HG02623 (cell line): ENCODE measurements at regions not wholly inside any gene's neighbourhood (a gene's known extent, or its start where the extent isn't known, plus 50 kb on each side); places are given as distances from the start of the nearest gene placed in this dataset.

ENCODE experiments used
- ATAC-seq: cut with Tn5 transposase; IDR thresholded peaks from one replicate; pipeline ENCODE4 v1.9.1; 2021; ENCODE audit warnings: moderate library complexity; ENCODE audit not compliant: unreplicated experiment

DNA sequence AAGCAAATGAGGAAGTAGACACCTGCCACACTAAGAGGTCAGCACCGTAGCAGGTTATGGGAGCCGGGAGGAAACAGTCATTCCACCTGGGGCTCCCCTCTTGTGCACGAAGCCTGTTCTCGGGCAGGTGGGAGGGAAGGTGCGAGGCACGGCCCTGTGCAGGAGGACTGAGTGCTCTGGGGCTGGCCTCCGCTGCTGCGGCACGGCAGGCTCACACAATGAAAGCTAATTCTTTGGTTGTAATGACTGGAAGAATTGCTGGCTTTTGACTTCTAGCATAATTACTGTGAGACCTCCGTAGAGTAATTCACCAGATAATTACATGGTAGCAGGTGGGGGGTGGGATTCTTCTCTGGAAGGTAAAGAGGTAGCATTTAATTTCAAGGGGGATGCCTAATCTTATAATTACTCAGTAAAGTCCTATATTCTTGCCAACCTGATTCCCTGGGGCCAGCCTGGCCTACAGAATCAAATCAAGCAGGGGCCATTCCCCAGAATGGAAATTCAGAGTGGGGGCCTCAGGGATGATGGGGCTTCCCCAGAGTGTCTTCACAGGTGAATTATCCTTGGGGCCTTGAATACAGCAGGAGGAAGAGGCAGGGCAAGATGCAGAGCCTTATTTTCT lies 129.1 kb downstream of the TPRA1 start:
- ATAC-seq: no peak

DNA sequence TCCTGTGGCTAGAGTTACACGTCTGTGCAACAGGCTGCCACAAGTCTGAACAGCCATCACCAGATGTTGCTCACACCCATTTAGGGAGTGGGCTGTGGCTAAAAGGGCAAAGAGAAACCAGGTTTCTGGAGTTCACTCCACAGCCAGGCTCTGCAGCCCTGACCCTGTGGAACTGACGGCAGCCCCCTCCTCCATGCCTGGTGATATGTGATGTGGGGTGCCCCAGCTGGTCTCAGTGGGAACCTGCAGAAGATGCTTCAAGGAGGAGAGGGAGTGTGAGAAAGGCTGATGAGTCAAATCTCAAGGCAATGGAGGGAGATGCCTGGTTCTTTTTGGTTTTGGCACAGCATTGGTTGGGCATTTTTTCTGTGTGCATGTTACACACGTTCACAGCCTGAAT lies 130.6 kb downstream of the TPRA1 start:
- ATAC-seq: no peak

DNA sequence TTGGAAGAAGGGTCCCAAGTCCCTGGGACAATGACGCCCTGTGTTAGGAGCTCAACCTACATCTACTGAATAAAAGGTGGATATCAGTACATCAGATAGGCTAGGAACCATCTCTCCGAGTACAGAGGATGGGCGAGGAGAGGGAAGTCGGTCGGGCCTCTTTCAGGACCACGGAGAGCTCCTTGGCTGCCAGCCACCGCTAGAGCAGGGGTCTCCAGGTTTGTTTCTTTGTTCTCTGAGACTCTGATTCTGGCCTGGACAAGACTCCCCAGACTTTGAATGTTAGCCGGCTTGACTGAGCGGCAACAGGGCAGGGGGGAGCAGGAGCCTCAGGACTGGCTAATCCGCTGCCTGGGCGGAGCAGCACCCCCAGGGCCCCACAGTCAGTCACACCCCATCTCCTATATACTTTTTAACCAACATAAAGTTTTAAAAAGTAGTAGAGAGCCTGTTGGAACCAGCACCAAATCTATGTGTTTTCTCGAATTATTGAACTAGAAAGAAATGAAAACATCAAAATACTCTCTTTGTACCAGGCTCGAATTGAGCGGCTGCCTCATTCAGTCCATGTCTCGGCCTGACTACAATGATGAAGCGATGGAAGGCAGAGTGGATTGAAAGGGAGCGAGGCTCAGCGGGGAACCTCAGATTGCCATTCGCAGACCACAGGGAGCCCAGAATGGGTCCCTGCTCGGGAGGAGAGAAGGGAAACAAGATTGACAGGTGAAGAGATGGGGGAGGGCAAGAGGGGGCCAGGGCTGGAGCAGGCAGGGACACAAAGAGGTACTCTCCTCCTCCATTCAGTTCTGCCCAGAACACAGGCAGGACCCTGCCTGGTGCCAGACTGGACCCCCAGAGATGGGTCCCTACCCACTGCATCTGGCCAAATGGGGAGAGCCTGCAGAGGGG lies 131.6 kb downstream of the TPRA1 start:
- ATAC-seq: no peak

DNA sequence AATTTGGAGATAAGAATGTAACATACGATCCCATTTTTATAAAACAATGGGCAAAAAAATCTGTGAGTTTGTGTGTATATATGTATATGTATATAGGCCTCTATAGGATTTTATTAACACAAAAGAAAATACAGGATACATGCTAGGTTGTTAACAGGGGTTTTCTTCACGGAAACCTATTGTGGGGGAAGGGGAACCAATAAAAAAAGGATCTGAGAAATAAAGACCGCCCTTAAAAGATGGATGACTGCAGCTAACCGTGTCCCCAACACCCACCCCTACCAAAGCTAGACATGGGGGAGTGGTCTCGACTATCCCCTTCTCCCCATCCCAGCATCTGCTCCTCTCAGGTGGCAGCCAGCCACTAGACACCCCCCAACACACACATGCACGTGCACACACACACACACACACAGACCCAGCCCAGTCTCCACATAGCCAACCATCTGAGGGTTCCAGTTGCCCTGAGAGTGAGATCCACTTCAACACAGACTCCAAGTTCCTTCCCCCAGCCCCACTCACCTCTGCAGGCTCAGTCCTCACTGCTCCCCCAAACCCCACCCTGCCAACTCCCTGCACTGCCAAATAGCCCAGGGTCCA lies 132.9 kb downstream of the TPRA1 start:
- no peak for ATAC-seq

DNA sequence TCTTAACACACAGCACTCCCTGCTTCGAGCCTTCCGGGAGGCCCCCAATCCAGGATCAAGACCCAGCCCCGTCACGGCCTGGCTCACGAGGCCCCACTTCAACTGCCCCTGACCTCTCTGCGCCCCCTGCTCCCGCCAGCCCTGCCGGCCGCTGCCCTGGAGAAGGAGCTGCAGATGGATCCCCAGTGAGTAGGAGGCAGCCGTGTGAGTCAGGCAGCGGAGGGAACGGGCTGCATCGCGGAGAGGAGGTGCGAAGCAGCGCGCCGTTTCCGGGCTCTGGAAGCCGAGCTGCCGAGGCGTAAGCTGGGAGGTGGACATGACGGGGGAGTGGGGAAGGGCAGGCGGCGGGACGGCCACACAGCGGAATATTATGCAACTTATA lies 133.4 kb downstream of the TPRA1 start:
- ATAC-seq: no peak

DNA sequence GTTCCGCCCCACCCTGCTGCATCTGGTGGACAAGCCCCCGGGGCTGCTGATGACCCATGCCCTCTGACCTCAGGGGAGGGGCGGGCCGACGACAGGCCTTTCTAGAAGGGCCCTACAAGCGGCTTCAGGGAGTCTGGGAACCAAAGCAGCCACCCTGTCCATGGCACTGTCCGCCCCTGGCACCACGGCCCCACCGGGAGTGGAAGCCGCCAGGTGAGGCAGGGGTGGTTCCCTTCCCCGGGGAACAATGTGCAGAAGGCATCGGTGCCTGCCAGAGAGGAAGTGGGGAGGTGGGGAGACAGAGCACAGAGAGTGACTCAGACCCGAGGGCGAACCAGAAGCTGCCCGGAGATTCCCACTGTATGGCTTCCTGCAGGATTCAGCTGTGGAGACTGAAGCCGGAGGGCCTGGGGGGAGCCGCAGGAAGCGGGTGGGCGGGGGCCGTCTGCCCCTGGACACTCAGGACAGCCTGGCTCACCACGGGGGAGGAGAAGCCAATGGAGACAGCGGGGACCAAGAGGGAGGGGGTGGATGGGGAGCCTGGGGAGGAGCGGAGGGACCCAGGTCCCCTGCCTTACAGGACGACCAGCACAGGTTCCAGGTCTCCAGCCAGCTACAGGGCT lies 134.0 kb downstream of the TPRA1 start:
- ATAC-seq: no peak

DNA sequence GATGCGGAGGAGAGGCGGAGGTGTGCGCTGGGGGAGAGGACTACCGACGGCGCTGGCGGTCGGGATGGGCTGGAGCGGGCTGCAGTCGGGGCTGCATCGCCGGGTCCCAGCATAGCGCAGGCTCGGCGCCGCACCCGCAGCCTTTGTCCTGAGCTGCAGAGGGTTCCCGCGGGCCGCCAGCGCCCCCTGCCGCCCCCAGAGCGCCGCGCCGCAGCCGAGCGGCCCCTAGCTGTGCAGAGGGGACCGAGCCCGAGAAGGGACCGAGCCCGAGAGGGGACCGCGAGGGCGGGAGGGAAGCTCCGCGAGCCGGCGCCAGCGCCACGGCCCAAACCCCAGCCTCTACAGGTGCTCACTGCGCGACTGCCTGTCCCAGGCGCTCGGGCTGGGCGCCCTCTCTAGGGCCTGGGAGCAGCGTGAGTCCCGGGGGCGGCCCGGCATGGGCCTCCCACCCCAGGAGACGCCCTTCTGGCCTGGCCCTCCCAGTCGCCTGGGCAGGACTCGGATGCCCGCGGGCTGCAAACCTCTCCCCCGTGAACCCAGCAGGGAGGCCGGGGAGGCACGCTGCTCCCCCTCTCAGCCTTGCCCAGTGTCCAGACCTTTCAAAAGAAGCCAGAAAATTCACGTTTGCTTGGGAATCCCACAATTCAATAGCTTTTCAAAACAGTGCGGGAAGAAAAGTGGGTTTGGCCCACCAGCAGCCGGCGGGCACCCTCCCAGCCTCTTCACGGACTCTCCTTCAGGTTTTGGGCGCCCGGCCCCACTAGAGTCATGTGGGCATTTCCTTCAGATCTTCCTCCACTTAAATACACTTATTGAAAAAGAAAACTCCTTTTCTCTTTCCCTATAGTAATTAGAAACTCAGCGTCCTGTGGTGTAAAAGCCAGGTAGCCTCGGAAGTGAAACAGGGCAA lies 134.7 kb downstream of the TPRA1 start:
- ATAC-seq: peak; percentile 65

DNA sequence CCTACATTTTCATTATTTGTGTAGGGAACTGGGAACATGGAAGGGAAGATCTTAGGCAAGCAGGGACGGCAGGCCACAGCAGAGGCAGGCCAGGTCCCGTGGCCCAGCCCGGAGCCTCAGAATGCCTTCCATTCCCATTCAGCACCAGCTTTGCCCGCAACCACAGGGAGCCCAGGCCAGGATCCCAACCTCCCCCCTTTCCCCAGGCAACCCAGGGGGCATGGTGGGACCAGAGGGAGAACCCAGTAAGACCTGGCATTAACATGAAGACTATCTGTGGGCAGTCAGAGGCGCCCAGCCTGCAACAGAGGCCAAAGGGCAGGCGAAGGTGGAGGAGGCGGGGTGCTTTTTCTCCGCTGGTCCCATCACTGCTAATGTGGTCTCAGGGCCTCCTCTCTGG lies 135.6 kb downstream of the TPRA1 start:
- no peak for ATAC-seq

DNA sequence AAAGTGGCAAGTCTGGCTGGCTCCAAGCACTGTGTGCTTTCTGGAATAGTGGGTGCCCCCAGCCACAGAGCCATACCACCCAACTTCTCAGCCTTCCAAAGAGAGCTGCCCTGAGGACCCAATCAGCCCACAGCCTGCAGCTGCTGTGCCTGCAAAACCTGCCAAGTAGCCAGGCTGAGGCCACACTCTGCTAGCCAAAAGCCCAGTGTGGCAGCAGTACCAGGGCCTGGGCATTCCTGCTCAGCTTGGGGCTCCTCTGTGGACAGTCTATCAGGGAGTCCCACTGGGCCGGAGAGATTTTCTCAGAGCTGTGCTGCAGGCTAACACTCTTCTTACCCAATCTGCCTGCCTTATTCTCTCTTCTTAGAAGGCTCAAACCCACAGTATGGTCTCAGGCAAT lies 136.5 kb downstream of the TPRA1 start:
- ATAC-seq: no peak

DNA sequence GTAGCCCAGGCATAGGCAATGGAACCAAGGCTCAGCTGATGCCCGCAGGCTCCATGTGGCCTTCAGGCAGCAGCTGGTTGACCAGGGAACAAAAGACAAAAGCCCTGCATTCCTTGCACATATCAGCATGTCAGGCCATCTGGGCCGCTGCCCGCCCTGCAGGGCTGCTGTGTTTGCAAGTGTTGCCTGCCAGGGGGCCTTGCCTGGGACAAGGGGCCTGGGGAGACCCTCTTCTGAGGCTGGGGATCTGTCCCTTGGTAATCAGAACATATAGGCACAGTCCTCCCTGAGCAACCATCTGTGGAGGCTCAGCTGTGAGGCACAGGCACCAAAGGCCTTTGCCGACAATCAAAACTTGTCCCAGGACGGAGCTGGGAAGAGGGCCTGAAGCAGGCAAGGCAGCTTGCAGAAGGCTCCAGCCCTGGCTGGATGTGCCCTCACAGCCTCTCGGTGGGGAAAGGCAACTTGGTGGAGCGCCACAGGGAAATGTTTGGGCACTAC lies 138.2 kb downstream of the TPRA1 start:
- ATAC-seq: no peak

DNA sequence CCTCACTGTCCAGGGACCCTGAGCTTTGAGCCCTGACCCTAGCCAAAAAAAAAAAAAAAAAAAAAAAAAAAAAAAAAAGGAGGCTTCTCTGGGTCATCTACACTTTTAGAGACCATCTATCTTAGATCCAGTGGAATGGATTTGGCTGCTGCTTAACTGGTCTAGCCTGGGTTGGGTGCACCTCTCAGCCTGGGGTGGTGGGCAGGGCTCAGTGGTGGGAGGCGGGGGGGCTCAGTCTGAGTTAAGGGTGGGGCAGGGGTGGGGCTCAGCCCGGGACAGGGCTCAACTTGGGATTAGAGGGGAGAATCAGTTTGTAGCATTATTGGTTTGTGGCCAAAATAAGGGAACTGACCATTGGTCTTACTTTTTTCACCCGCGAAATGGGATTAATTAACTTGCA lies 139.2 kb downstream of the TPRA1 start:
- ATAC-seq: no peak

DNA sequence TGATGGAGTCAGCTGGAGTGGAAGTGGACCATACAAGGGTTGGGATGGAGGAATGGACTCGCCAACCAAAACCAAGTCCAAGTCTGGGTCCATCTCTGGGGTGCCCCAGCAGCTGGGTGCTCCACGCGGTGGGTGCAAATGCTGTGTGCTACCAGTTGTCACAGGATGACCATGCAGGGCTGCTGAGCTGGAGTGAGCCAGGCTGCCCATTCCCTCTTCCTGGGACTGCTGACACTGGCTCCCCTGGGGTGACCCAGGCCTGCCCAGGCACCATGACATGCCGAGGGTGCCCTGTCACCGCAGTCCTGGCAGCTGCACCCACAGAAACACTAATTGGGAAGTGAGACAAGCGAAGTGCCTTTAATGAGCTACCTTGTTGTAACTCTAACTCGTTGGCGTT lies 140.2 kb downstream of the TPRA1 start:
- no peak for ATAC-seq

DNA sequence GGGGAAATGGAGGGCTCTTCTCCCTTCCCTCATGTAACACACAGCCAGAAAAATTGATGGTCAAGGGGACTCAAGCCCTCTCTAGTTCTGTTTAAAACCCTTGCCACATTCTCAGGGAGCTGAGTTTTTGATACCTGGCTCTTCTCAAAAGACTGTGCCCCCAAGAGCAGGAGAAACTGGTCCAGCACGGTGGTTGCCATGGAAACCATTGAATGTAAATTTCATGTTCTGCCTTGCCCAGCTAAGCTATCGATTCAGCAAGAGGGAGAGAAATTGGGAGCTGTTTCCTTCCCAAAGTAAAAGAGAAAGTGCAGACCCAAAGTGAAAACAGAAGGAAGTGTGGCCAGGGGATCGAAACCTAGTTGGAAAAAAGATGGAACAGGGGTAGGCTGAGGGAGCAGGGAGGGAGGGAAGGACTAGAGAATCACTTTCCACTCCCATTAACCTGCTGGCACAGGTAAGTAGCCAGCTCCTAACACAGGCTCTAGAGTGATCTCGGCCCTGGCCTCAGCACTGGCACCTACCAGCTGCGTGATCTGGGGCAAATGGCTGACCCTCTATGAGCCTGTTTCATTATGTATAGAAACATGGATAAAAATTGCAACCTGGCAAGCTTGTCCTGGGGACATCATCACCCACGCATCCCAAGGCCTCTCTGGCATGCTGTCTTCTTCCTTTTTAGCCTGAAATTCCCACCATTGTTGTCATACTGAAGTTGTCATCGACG lies 140.9 kb downstream of the TPRA1 start:
- no peak for ATAC-seq

DNA sequence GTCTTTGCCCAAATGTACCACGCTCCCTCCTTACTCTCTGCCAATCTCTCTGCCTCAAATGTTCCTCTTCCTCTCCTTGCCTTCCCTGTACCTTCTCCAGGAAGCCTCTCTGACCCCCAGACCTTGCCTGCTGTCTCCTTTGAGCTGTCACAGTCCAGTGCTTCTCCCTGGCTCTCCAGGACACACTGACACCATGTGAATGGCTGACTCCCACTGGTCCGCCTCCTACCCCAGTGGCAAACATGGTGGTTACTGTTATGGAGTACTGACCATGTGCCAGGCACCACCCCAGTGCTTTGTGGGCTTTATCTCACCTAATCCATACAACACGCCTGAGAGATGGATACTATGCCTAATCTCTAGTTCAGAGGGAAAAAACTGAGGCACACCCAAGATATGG lies 141.9 kb downstream of the TPRA1 start:
- ATAC-seq: no peak

DNA sequence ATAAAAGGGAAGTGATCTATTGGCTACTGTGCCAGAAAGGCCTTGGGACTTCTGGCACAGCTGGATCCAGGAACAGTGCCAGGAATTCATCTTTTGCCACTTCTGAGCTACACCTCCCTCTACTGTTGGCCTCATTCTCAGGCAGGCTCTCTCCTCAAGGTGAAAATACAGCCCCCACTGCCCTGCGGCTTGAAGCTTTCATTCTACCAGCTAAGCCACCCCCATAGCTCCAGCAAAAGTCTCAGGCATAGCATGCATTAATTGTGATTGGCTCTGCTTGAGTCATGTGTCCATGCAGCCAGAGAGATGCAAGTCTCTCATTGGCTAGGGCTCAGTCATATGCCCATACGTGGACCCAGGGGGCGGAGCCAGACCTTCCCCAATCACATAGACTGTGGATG lies 142.4 kb downstream of the TPRA1 start:
- ATAC-seq: no peak

DNA sequence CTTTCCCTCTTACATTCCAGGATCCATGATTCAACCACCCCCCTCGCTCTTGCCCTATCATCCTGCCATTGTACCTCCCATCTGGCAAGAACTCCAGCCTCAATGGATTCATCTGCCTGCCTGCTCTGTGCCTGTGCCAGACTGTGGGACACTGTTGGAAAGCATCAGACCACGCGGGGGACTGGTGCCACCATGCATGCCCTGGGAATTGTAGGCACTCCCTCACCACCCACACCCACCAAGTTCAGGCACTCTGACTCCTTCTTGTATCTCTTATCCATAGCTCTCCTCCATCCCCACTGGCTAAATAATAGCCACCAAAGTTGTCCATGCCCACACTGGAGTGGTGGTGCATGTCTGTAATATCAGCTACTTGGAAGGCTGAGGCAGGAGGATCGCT lies 143.8 kb downstream of the TPRA1 start:
- ATAC-seq: no peak

DNA sequence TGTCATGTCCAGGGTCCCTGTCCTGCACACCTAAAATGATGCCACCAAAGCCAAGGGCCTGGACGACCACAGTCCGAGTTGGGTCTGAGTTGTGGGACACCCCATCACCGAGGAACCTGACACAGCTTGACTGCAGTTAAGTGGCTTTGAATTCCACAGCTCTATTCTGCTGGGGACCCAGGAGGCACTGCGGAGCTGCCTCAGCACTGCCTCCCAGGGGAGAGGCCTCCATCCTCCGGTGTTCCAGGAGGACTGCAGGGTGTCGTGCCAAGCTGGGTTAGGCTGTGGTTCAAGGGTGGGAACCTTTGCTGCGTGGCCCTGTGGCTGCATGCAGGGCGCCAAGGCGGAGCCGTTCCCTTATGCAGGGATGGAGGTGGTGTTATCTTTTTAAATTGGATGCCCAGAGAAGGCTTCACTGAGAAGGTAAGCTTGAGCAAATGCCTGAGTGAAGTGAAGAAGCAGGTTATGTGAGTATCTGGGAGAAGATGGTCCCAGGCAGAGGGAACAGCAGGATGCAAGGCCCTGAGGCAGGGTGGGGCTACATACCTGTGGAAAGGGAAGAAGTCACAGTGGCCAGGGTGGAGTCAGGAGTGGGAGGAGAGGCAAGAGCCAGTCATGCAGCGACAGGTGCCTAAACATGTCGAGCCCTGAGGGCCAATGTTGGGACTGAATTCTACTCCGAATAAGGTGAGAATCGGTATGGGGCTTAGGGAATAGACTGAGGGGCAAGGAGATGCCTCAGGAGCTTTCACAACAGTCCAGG lies 144.8 kb downstream of the TPRA1 start:
- ATAC-seq: no peak

DNA sequence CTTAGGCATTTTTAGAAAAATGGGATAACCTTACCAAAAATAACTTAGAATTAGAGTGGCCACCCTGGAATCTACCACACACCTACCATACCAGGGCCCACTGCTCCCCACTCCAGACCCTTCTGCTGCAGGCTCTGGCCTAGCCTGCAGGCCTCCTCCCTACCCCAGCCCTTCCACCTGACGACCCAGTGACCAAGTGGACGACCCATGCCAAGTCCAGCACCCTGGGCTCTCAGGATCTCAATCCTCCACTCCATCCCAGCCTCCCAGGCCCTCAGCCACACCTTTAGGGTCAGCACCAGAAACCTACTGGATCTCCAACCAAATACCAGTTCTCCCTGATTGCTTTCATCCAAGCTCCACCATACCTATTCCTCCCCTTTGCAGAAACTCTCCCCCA lies 145.8 kb downstream of the TPRA1 start:
- ATAC-seq: no peak
